ENCODE measurements at regions not wholly inside any gene's neighbourhood (a gene's known extent, or its start where the extent isn't known, plus 50 kb on each side); places are given as distances from the start of the nearest gene placed in this dataset.
A peak's percentile ranks its signal among the peaks of the same experiment; 100 is the strongest.

DNA sequence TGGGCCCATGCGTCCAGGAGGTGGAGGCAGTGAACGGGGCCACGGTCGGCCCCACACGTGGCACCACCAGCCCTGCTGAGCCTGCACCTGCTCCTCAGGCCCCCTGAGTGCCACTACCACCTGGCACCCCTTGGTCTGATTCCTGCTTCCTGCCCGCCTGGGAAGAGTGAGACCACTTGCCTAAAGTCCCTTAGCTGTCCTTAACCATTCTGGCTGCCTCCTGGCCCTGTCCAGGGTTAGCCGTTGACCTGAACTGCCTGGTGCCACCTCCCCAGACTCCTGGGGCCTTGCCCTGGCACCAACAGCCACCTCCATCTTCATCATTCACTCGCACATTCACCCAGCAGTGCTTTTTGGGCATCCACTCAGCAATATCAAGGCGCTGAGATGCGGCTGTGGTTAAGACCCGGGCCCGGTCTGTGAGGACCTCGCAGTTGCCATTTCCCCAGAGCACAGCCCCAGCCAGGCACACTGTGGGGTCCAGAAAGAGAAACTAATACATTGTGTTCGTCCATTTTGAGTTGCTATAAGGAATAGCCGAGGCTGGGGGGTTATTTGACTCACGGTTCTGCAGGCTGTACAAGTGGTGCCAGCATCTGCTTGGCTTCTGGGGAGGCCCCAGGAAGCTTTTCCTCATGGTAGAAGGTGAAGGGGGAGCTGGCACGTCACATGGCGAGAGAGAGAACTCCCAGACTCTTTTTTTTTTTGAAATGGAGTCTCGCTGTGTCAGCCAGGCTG lies 318.4 kb downstream of the SEC14L1 start:
- Mint-ChIP-seq H3K36me3 (ENCODE audit: low read depth) (peaks cover 66% of the 10 kb centered on the region), H3K4me1 (ENCODE audit: low read depth) (peaks cover 75% of the 10 kb centered on the region), H3K9me3 (no peaks in the 10 kb centered on the region), H3K4me3 (peak overlapping the region; percentile 98), H3K27ac (peak overlapping the region; percentile 93), H3K27me3 (no peaks in the 10 kb centered on the region)
- ChIA-PET CTCF (interaction anchor here (0.8 to 2.8 kb wide), 9 partner anchors 9 to 128 kb away, joined by 3 to 15 read pairs (median 7); no protein-coding TSS in a partner anchor), POLR2A (interaction anchor here (0.6 to 11.9 kb wide), 16 partner anchors 9 to 128 kb away, joined by 3 to 681 read pairs (median 10); no protein-coding TSS in a partner anchor)
- H3K9me3 ChIP-seq (ENCODE audit: control insufficient read depth in 1 of 2, insufficient read depth in 1 of 2, low read length in 2 of 2): no peaks in the 10 kb centered on the region
- DNase-seq (peak in 4 of 14 experiments; percentile 41 to 60 (median 54)), ATAC-seq (ENCODE audit: poor library complexity) (peak; percentile 4)
- H3K4me1 ChIP-seq (ENCODE audit: insufficient read depth, low read length): peaks cover 98% of the 10 kb centered on the region
- H3K27ac ChIP-seq (ENCODE audit: low read depth in 1 of 2, low read length in 2 of 2): peak overlapping the region; percentile 83 to 90
- intact Hi-C loops (cut with DNase I, micrococcal nuclease): loop anchor here in 1 of 2 experiments (5.0 kb wide), 1 partner anchor 673 kb away; the partner anchor contains the start of gene TMC8
- peaks cover 21% of the 10 kb centered on the region for H3K36me3 ChIP-seq (ENCODE audit: insufficient read depth, low read length)
- peak overlapping the region; percentile 94 for H3K4me3 ChIP-seq (ENCODE audit: low read length)
- TF ChIP-seq, protein P1, sequence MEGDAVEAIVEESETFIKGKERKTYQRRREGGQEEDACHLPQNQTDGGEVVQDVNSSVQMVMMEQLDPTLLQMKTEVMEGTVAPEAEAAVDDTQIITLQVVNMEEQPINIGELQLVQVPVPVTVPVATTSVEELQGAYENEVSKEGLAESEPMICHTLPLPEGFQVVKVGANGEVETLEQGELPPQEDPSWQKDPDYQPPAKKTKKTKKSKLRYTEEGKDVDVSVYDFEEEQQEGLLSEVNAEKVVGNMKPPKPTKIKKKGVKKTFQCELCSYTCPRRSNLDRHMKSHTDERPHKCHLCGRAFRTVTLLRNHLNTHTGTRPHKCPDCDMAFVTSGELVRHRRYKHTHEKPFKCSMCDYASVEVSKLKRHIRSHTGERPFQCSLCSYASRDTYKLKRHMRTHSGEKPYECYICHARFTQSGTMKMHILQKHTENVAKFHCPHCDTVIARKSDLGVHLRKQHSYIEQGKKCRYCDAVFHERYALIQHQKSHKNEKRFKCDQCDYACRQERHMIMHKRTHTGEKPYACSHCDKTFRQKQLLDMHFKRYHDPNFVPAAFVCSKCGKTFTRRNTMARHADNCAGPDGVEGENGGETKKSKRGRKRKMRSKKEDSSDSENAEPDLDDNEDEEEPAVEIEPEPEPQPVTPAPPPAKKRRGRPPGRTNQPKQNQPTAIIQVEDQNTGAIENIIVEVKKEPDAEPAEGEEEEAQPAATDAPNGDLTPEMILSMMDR (IDR thresholded peaks at IDR 0.05): no peak
- H3K27me3 ChIP-seq (ENCODE audit: control insufficient read depth in 1 of 2, insufficient read depth in 2 of 2, low read length in 2 of 2): no peaks in the 10 kb centered on the region

- peak overlapping the region; percentile 83 to 90 for H3K27ac ChIP-seq (ENCODE audit: low read depth in 1 of 2, low read length in 2 of 2)
- ChIA-PET POLR2A (interaction anchor here (0.8 to 11.9 kb wide), 15 partner anchors 8 to 129 kb away, joined by 3 to 681 read pairs (median 10); no protein-coding TSS in a partner anchor), CTCF (interaction anchor here (1.2 to 2.8 kb wide), 5 partner anchors 11 to 129 kb away, joined by 3 to 15 read pairs (median 8); no protein-coding TSS in a partner anchor)
- Mint-ChIP-seq H3K9me3 (no peaks in the 10 kb centered on the region), H3K27ac (peak overlapping the region; percentile 93), H3K36me3 (ENCODE audit: low read depth) (peaks cover 62% of the 10 kb centered on the region), H3K4me1 (ENCODE audit: low read depth) (peaks cover 84% of the 10 kb centered on the region), H3K4me3 (peak overlapping the region; percentile 98), H3K27me3 (no peaks in the 10 kb centered on the region)
- intact Hi-C loops (cut with DNase I, micrococcal nuclease): loop anchor here in 1 of 2 experiments (1.0 to 2.0 kb wide), 2 partner anchors 7 to 16 kb away; no protein-coding TSS in a partner anchor
- peaks cover 100% of the 10 kb centered on the region for H3K4me1 ChIP-seq (ENCODE audit: insufficient read depth, low read length)
- H3K4me3 ChIP-seq (ENCODE audit: low read length): peak overlapping the region; percentile 94
- H3K27me3 ChIP-seq (ENCODE audit: control insufficient read depth in 1 of 2, insufficient read depth in 2 of 2, low read length in 2 of 2): no peaks in the 10 kb centered on the region
- peak in 2 of 14 experiments; percentile 48 to 53 for DNase-seq
- no peaks in the 10 kb centered on the region for H3K9me3 ChIP-seq (ENCODE audit: control insufficient read depth in 1 of 2, insufficient read depth in 1 of 2, low read length in 2 of 2)
- TF ChIP-seq, protein P1 (IDR thresholded peaks at IDR 0.05): no peak
- H3K36me3 ChIP-seq (ENCODE audit: insufficient read depth, low read length): peaks cover 18% of the 10 kb centered on the region
- no peak for ATAC-seq (ENCODE audit: poor library complexity)
Observed at GRCh38 chr17:77460514-77461046, 319.8 kb downstream of the SEC14L1 start.

DNA sequence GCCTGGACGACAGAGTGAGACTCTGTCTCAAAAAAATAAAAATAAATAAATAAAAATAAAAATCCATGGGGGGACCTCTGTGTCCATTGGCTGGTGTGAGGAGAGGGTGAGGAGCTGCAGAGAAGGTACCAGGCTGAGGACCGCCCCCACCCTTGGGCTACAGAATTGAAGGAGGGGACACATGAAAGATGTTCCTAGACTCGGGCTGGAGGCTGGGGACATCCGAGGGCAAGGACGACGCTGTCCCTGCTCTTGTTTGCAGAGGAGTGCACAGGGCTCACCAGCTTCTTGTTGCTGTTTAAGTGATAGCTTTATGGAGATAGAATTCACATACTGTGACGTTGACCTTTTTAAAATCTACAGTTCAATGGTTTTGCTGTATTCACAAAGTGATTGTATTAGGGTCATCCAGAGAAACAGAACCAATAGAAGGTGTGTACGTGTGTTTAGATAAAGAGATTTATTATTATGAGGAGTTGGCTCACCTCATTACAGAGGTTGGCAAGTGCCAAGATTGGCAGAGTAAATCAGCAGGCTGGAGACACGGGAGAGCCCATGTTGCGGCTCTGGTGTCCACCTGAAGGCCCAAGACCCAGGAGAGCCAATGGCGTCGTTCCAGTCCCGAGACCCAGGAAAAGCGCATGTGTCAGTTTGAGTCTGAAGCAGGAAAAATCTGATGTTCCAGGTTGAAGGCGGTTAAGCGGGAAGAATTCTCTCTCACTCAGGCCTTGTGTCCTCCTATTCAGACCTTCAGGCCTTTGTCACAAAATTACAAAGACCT lies 320.7 kb downstream of the SEC14L1 start:
- Histone ChIP-seq H3K36me3 (ENCODE audit: insufficient read depth, low read length) (peaks cover 11% of the 10 kb centered on the region), H3K27me3 (ENCODE audit: control insufficient read depth in 1 of 2, insufficient read depth in 2 of 2, low read length in 2 of 2) (no peaks in the 10 kb centered on the region), H3K27ac (ENCODE audit: low read depth in 1 of 2, low read length in 2 of 2) (peak overlapping the region; percentile 83 to 90), H3K4me1 (ENCODE audit: insufficient read depth, low read length) (peaks cover 100% of the 10 kb centered on the region), H3K9me3 (ENCODE audit: control insufficient read depth in 1 of 2, insufficient read depth in 1 of 2, low read length in 2 of 2) (no peaks in the 10 kb centered on the region), H3K4me3 (ENCODE audit: low read length) (peak overlapping the region; percentile 94)
- CTCF ChIA-PET: interaction anchor here (2.0 kb wide), 1 partner anchor 20 kb away, joined by 7 read pairs; no protein-coding TSS in a partner anchor
- DNase-seq (peak in 1 of 14 experiments; percentile 38), ATAC-seq (ENCODE audit: poor library complexity) (no peak)
- POLR2A ChIA-PET: interaction anchor here (1.0 to 11.9 kb wide), 8 partner anchors 12 to 497 kb away, joined by 3 to 681 read pairs (median 20); partner anchors contain the start of gene TNRC6C
- intact Hi-C loops (cut with DNase I, micrococcal nuclease): loop anchor here in 1 of 2 experiments (1.0 to 2.0 kb wide), 2 partner anchors 8 to 15 kb away; no protein-coding TSS in a partner anchor
- Mint-ChIP-seq H3K27me3 (no peaks in the 10 kb centered on the region), H3K36me3 (ENCODE audit: low read depth) (peaks cover 60% of the 10 kb centered on the region), H3K27ac (peak overlapping the region; percentile 93), H3K4me1 (ENCODE audit: low read depth) (peaks cover 84% of the 10 kb centered on the region), H3K4me3 (peak overlapping the region; percentile 84), H3K9me3 (no peaks in the 10 kb centered on the region)
- TF ChIP-seq, protein P1 (IDR thresholded peaks at IDR 0.05): no peak
